Ovary (tissue), 7 donors: ENCODE measurements at regions not wholly inside any gene's neighbourhood (a gene's known extent, or its start where the extent isn't known, plus 50 kb on each side); places are given as distances from the start of the nearest gene placed in this dataset.

ENCODE experiments used
- DNase-seq, 5 donors: peaks; one replicate each; pipeline ENCODE4 v3.0.0-alpha.2; 2019 to 2020
- H3K27ac ChIP-seq, 2 donors: fragments of 200-600 bp; one replicate each; pipeline versions ENCODE4 v1.5.1 to v1.8.0; 2019 to 2022
- H3K27me3 ChIP-seq: fragments of 200-600 bp; one replicate; pipeline ENCODE4 v1.8.0; 2022
- H3K36me3 ChIP-seq: fragments of 200-600 bp; sonication (generic); one replicate; pipeline ENCODE4 v1.5.1; 2019
- H3K4me1 ChIP-seq: one replicate; pipeline ENCODE4 v1.8.1; 2013; ENCODE audit warnings: mild to moderate bottlenecking, moderate library complexity; ENCODE audit not compliant: insufficient read depth
- H3K4me3 ChIP-seq: fragments of 200-600 bp; sonication (generic); one replicate; pipeline ENCODE4 v1.5.1; 2017
- H3K9me3 ChIP-seq, 2 donors: fragments of 200-600 bp in 1 of 2; sonication (generic) in 1 of 2; one replicate each; pipeline versions ENCODE4 v1.5.1 to v1.8.1; 2013 to 2019; ENCODE audit warnings: mild to moderate bottlenecking in 1 of 2, moderate library complexity in 1 of 2
- EP300 ChIP-seq: sonication (generic); formaldehyde crosslinking; IDR thresholded peaks from one replicate; pipeline ENCODE4 v1.6.1; 2017; ENCODE audit warnings: antibody characterized with exemption
- POLR2A ChIP-seq: fragments of 450-650 bp; IDR thresholded peaks from one replicate; pipeline ENCODE4 v1.6.1; 2017; ENCODE audit warnings: antibody characterized with exemption, mild to moderate bottlenecking, moderate library complexity
- WGBS, 3 donors: extraction: QIAGEN DNeasy Blood & Tissue Kit in 1 of 3; methylation state at CpG; one replicate each; pipeline versions ENCODE4 v1.1.5 to v1.1.7; 2013 to 2017; 5-methylcytosine and 5-hydroxymethylcytosine counted together
- intact Hi-C, 4 donors: fragments of 100-400 bp; cut with DNase I; formaldehyde crosslinking; loops; one replicate each; pipeline versions ENCODE4 v1.11.0 to v1.15.1; 2022 to 2023
- TF ChIP-seq, protein P1 (sequence below), 3 donors: fragments of 450-650 bp in 2 of 3; fragments of 200-600 bp in 1 of 3; IDR thresholded peaks; one replicate each; pipeline versions ENCODE4 v1.5.1 to v1.8.0; 2016 to 2022; ENCODE audit warnings: antibody characterized with exemption in 3 of 3, mild to moderate bottlenecking in 1 of 3
- donor health status: DM: no; HTN: no; CAD: no; lungs with moderate emphysema.
- donor health status: DM: no; HTN: no; CAD: no.
- donor health status: Bipolar disorder and iron deficiency.
- donor health status: DM: no; HTN: no; CAD: no.
- donor health status: DM: yes; HTN: yes; CAD: no.

DNA sequence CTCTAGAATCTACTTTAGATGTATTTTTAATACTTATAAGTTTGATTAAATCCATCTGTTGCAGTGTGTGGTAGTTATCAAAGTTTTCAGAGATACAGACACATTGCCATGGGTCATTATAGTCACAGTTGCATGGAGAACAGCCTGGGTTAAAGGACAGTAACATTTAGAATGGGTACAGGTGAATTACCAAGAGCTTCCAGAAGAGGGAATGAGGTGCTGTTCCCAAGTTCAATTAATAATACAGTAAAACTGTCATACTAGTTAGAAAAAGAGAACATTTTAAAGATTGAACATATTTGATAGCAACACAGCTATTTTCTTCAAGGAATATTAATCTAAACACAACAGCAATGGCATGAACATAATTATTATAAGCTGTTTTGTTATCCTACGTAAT, 322.6 kb upstream of the SLC10A2 start:
- Histone ChIP-seq H3K27me3 (no peaks in the 10 kb centered on the region), H3K36me3 (no peaks in the 10 kb centered on the region), H3K27ac (no peak overlapping the region), H3K4me1 (no peaks in the 10 kb centered on the region), H3K9me3 (no peaks in the 10 kb centered on the region), H3K4me3 (no peak overlapping the region)
- 72 to 80% (median 75%) methylated on average over 1 of the region's 1 CpG for WGBS, 3 donors
- no peak for DNase-seq
- intact Hi-C loops: no loop called here
- no peak for TF ChIP-seq EP300
- TF ChIP-seq POLR2A: no peak
- TF ChIP-seq, protein P1, sequence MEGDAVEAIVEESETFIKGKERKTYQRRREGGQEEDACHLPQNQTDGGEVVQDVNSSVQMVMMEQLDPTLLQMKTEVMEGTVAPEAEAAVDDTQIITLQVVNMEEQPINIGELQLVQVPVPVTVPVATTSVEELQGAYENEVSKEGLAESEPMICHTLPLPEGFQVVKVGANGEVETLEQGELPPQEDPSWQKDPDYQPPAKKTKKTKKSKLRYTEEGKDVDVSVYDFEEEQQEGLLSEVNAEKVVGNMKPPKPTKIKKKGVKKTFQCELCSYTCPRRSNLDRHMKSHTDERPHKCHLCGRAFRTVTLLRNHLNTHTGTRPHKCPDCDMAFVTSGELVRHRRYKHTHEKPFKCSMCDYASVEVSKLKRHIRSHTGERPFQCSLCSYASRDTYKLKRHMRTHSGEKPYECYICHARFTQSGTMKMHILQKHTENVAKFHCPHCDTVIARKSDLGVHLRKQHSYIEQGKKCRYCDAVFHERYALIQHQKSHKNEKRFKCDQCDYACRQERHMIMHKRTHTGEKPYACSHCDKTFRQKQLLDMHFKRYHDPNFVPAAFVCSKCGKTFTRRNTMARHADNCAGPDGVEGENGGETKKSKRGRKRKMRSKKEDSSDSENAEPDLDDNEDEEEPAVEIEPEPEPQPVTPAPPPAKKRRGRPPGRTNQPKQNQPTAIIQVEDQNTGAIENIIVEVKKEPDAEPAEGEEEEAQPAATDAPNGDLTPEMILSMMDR (IDR thresholded peaks at IDR 0.05): no peak

DNA sequence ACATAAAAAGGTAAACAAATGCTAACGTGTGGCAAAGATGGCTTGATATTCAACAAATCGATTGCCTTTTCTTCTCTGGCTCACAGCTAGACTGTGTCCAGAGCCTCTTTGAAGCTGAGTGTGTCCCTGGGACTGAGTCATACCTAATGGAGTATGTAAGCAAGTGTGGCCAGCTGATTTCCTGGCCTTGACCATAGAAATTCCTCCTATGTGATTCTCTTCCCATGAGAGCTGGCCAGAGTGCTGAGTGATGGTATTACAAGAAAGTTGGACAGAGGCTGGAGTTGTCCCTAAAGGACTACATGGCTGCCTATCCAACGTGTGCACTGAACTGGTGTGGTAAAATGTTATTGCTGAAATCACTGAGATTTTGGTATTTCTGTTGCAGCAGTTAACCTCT, 320.1 kb upstream of the SLC10A2 start:
- H3K27me3 ChIP-seq: no peaks in the 10 kb centered on the region
- no peaks in the 10 kb centered on the region for H3K36me3 ChIP-seq
- intact Hi-C loops: no loop called here
- TF ChIP-seq EP300 (no peak), POLR2A (no peak)
- TF ChIP-seq, protein P1 (IDR thresholded peaks at IDR 0.05): no peak
- no peaks in the 10 kb centered on the region for H3K4me1 ChIP-seq
- DNase-seq: no peak
- H3K4me3 ChIP-seq: no peak overlapping the region
- 41 to 63% (median 44%) methylated on average over 3 of the region's 3 CpGs for WGBS, 3 donors
- H3K9me3 ChIP-seq: no peaks in the 10 kb centered on the region
- H3K27ac ChIP-seq: no peak overlapping the region

DNA sequence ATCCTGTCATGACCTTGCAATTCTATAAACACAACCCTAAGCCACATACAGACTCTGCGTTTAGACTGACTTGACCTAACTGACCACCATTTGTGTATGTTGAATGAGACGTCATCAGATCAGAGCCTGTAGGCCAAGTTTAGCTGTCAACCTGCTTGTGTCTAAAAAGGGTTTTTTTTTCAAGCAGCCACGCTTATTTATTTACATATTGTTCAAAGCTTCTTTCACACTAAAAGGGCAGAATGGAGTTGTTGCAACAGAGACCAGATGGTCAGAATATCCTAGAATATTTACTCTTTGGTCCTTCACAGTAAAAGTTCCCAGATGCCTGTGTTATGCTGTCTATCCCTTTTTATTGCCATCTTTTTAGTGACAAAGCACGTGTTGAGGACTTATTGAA, 307.7 kb upstream of the SLC10A2 start:
- TF ChIP-seq POLR2A: no peak
- no peak for TF ChIP-seq EP300
- TF ChIP-seq, protein P1 (IDR thresholded peaks at IDR 0.05): no peak
- H3K4me1 ChIP-seq: no peaks in the 10 kb centered on the region
- no peaks in the 10 kb centered on the region for H3K9me3 ChIP-seq
- H3K4me3 ChIP-seq: no peak overlapping the region
- WGBS, 3 donors: 54 to 79% (median 57%) methylated on average over 4 of the region's 4 CpGs
- no peaks in the 10 kb centered on the region for H3K36me3 ChIP-seq
- H3K27ac ChIP-seq: no peak overlapping the region
- intact Hi-C loops: no loop called here
- no peak for DNase-seq
- H3K27me3 ChIP-seq: no peaks in the 10 kb centered on the region

DNA sequence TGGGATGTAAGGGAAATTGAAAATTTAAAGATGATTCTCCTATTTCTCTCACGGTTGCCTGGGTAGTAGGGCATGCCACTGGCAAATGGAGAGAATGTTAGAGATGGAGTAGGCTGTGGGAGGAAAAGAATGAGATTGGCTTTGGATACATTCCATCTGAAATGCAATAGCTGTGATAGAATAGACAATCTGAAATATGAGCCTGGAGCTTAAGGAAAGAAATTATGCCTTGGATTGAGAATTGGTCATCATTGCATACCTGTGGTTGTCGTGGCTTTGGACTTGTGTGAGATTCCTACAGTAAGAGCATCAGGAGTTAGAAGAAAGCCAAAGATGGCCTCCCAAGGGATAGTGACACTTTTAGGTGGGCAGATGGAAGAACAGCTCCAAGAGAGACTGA, 305.1 kb upstream of the SLC10A2 start:
- no peaks in the 10 kb centered on the region for H3K4me1 ChIP-seq
- no peaks in the 10 kb centered on the region for H3K9me3 ChIP-seq
- DNase-seq: no peak
- H3K27ac ChIP-seq: no peak overlapping the region
- TF ChIP-seq POLR2A: no peak
- TF ChIP-seq, protein P1 (IDR thresholded peaks at IDR 0.05): no peak
- TF ChIP-seq EP300: no peak
- H3K27me3 ChIP-seq: no peaks in the 10 kb centered on the region
- intact Hi-C loops: no loop called here
- WGBS, 3 donors: 52 to 62% (median 60%) methylated on average over 2 of the region's 2 CpGs
- H3K36me3 ChIP-seq: no peaks in the 10 kb centered on the region
- no peak overlapping the region for H3K4me3 ChIP-seq

DNA sequence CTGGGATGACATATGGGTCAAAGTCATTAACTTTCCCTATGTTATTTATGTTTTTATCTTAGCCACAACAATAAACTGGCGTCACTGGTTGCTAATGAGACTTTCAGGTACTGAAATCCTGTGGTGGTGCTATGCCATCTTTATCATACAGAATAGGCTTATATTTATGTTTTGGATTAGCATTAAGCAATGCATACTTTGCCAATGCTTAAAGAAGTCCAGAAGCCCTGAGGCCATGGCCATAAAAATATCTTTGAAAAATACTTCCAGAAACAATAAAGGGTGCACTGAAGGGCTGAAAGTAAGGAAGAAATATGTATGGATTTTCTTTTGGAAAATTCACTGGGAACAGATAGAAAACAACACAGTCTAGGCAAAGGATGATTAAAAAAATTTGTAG, 304.6 kb upstream of the SLC10A2 start:
- H3K27me3 ChIP-seq: no peaks in the 10 kb centered on the region
- WGBS, 3 donors: 54 to 71% (median 56%) methylated on average over 1 of the region's 1 CpG
- no peaks in the 10 kb centered on the region for H3K36me3 ChIP-seq
- no peak overlapping the region for H3K4me3 ChIP-seq
- H3K9me3 ChIP-seq: no peaks in the 10 kb centered on the region
- DNase-seq: no peak
- intact Hi-C loops: no loop called here
- H3K27ac ChIP-seq: no peak overlapping the region
- no peak for TF ChIP-seq EP300
- TF ChIP-seq POLR2A: no peak
- TF ChIP-seq, protein P1 (IDR thresholded peaks at IDR 0.05): no peak
- H3K4me1 ChIP-seq: no peaks in the 10 kb centered on the region
